Activated T-helper 2 cell treated with anti-CD3 and anti-CD28 coated beads, Interferon-gamma antibody, Interleukin-2, Interleukin-4, amounts not matched to agents 10 μg/mL and 5 μg/mL and 100 μg/mL, durations not matched to agents 14 hours and 24 hours and 36 hours (primary cell): ENCODE measurements at regions not wholly inside any gene's neighbourhood (a gene's known extent, or its start where the extent isn't known, plus 50 kb on each side); places are given as distances from the start of the nearest gene placed in this dataset.
"Not testable (repeated sequence)": the region's sequence is repeated elsewhere in the genome, so short reads cannot be mapped to it uniquely, and the experiment has no call there.

Source experiments
- DNase-seq: peaks from one replicate; pipeline ENCODE4 v3.0.0; 2021; ENCODE audit warnings: low spot score
- H3K27ac Mint-ChIP-seq: one replicate; pipeline ENCODE4 v1.8.0; 2021; ENCODE audit warnings: mixed read lengths
- H3K27me3 Mint-ChIP-seq: one replicate; pipeline ENCODE4 v1.8.0; 2021; ENCODE audit warnings: low read depth, mixed read lengths
- H3K36me3 Mint-ChIP-seq: one replicate; pipeline ENCODE4 v1.8.0; 2021; ENCODE audit warnings: low read depth, mixed read lengths
- H3K4me1 Mint-ChIP-seq: one replicate; pipeline ENCODE4 v1.8.0; 2021; ENCODE audit warnings: low read depth, mixed read lengths
- H3K4me3 Mint-ChIP-seq: one replicate; pipeline ENCODE4 v1.8.0; 2021; ENCODE audit warnings: low read depth, mild to moderate bottlenecking, moderate library complexity, mixed read lengths
- H3K9me3 Mint-ChIP-seq: one replicate; pipeline ENCODE4 v1.8.0; 2021; ENCODE audit warnings: mixed read lengths
- intact Hi-C: fragments of 100-400 bp; cut with micrococcal nuclease; formaldehyde crosslinking; loops from one replicate; pipeline ENCODE4 v1.15.1; 2023

DNA sequence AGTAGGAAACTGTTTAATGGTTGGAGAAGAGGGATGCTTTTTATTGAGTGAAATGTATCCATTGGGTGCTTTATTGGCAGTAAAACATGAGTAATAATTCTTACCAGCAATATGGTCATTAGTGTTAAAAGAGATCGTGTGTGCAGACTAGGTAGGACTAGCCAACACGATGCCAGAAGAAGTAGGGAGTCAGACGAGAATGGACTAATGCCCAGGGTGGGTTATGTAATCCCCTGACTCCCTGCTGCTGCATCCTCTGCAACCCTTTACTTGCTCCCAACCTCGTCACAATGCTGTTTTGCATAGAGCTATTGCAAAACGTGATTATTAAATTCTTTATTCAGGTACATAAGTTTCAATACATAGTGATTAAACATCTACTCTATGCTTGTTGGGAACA lies 1213.7 kb downstream of the GATA3 start:
- Mint-ChIP-seq H3K4me1 (no peaks in the 10 kb centered on the region), H3K27me3 (peaks cover 35% of the 10 kb centered on the region), H3K4me3 (no peak overlapping the region), H3K27ac (no peak overlapping the region), H3K9me3 (no peaks in the 10 kb centered on the region), H3K36me3 (no peaks in the 10 kb centered on the region)
- intact Hi-C loops = no loop called here
- no peak for DNase-seq

DNA sequence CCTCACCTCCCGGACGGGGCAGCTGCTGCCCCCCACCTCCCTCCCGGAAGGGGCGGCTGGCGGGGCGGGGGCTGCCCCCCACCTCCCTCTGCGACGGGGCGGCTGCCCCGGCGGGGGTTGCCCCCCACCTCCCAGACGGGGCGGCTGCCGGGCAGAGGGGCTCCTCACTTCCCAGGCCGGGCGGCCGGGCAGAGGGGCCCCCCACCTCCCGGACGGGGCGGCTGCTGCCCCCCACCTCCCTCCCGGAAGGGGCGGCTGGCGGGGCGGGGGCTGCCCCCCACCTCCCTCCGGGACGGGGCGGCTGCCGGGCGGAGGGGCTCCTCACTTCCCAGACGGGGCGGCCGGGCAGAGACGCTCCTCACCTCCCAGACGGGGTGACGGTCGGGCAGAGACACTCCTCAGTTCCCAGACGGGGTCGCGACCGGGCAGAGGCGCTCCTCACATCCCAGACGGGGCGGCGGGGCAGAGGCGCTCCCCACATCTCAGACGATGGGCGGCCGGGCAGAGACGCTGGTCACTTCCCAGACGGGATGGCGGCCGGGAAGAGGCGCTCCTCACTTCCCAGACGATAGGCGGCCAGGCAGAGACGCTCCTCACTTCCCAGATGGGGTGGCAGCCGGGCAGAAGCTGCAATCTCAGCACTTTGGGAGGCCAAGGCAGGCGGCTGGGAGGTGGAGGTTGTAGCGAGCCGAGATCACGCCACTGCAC lies 1218.8 kb downstream of the GATA3 start:
- H3K36me3 Mint-ChIP-seq, H3K4me1 Mint-ChIP-seq, H3K9me3 Mint-ChIP-seq, intact Hi-C loops, DNase-seq, H3K4me3 Mint-ChIP-seq, H3K27ac Mint-ChIP-seq: not testable (repeated sequence)
- peaks cover 35% of the 10 kb centered on the region for H3K27me3 Mint-ChIP-seq

DNA sequence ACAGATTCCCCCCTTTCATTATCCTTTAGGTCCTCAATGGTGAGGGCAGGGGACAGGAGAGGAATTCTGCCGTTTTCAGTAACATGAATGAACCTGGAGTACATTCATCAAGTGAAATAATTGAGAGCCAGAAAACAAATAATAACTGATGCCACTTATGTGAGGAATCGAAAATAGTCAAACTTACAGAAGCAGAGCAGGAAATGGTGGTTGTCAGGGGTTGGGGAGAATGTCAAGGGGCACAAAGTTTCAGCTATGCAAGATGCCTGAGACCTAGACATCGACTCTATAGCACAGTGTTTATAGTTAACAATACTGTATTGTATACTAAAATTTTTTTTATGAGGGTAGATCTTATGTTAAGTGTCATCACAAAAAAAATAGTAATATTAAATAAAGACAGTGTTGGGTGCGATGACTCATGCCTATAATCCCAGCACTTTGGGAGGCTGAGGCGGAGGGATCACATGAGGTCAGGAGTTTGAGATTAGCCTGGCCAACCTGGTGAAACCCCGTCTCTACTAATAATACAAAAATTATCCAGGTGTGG lies 1219.8 kb downstream of the GATA3 start:
- no peak overlapping the region for H3K4me3 Mint-ChIP-seq
- no peaks in the 10 kb centered on the region for H3K36me3 Mint-ChIP-seq
- no peak overlapping the region for H3K27ac Mint-ChIP-seq
- intact Hi-C loops = no loop called here
- H3K9me3 Mint-ChIP-seq = no peaks in the 10 kb centered on the region
- peaks cover 29% of the 10 kb centered on the region for H3K27me3 Mint-ChIP-seq
- H3K4me1 Mint-ChIP-seq = peaks cover 4% of the 10 kb centered on the region
- no peak for DNase-seq

DNA sequence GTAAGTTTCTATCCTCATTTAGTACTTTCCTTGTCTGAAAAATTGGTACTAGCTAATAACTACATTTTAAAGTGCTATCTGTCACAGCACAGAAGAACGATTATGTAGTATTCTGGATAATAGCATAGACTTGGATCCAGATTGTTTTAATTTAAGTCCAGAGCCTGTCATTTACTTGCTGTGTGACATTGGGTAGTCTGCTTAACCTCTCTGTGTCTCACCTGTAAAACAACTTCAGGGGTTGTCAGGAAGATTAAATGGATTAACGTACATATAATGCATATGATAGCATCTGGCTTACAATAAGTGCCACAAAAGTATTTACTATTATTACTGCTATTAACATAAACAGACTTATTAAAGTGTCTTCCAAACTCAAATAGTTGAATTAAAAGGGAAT lies 1221.4 kb downstream of the GATA3 start:
- Mint-ChIP-seq H3K4me1 (peaks cover 7% of the 10 kb centered on the region), H3K4me3 (no peak overlapping the region), H3K36me3 (no peaks in the 10 kb centered on the region), H3K27ac (no peak overlapping the region), H3K9me3 (no peaks in the 10 kb centered on the region), H3K27me3 (peaks cover 21% of the 10 kb centered on the region)
- intact Hi-C loops = no loop called here
- no peak for DNase-seq

DNA sequence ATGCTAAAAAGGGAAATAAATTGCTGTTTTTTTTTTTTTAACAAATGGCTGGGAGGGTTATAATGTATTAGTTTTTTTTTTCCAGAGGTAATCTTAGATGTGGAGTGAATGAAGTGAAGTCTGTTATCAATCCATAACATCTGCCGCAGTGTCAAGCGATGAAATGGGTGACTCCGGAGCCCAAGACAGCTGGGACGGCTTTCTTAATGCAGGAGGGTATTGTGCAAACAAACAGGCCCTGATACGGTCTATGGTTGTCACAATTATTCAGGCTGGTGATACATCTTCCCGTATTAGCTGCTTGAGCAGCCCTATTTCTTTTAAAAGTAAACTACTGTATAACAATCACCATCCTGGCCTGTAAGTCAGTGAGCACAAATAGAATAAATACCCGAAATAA lies 1231.2 kb downstream of the GATA3 start:
- Mint-ChIP-seq H3K4me3 (no peak overlapping the region), H3K4me1 (peaks cover 5% of the 10 kb centered on the region), H3K9me3 (no peaks in the 10 kb centered on the region), H3K27ac (no peak overlapping the region), H3K27me3 (peaks cover 4% of the 10 kb centered on the region), H3K36me3 (no peaks in the 10 kb centered on the region)
- intact Hi-C loops = no loop called here
- no peak for DNase-seq

DNA sequence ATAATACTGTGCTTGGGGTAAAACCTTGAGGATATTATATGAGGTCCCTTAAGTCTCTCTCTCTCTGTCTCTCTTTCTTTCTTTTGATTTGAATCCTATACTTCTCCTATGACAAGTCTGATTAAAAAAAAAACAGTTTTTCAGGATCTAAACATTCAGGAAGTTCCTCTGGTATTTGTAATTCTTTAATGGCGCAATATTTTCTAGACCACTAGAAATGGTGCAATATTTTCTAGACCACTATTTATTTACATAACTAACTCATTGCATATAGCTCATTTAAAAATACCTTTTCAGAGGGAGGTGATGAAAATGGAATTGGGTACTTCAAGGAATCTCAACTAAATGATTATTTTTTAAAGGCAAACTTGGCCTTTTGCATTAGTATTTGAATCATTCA lies 1235.3 kb downstream of the GATA3 start:
- no peak for DNase-seq
- Mint-ChIP-seq H3K4me1 (peaks cover 13% of the 10 kb centered on the region), H3K27ac (no peak overlapping the region), H3K9me3 (no peaks in the 10 kb centered on the region), H3K27me3 (peaks cover 6% of the 10 kb centered on the region), H3K4me3 (no peak overlapping the region), H3K36me3 (no peaks in the 10 kb centered on the region)
- intact Hi-C loops = loop anchor here (10.0 kb wide), 4 partner anchors 265 to 1045 kb away; no protein-coding TSS in a partner anchor

DNA sequence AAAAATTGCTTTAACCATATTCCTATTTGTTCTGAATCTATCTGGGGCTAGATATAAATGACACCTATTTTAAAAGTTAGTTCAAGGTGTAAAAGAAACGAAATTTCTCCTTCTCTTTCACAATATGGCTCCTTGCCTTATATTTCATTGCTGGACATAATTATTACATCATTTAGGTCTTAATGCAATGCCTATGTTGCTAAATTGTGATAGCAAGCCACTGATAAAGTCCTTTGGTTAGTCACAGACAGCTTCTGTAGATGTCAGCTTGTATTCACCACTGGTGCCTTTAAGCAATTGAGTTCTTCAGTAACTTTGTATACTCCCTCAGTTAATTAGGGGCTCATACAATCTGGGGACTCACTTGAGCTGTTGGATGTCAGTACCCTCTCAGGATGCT lies 1236.6 kb downstream of the GATA3 start:
- peaks cover 24% of the 10 kb centered on the region for H3K4me1 Mint-ChIP-seq
- no peak overlapping the region for H3K4me3 Mint-ChIP-seq
- peaks cover 6% of the 10 kb centered on the region for H3K27me3 Mint-ChIP-seq
- no peaks in the 10 kb centered on the region for H3K36me3 Mint-ChIP-seq
- peaks cover 6% of the 10 kb centered on the region for H3K9me3 Mint-ChIP-seq
- DNase-seq = no peak
- H3K27ac Mint-ChIP-seq = no peak overlapping the region
- intact Hi-C loops = loop anchor here (10.0 kb wide), 4 partner anchors 266 to 1046 kb away; no protein-coding TSS in a partner anchor

DNA sequence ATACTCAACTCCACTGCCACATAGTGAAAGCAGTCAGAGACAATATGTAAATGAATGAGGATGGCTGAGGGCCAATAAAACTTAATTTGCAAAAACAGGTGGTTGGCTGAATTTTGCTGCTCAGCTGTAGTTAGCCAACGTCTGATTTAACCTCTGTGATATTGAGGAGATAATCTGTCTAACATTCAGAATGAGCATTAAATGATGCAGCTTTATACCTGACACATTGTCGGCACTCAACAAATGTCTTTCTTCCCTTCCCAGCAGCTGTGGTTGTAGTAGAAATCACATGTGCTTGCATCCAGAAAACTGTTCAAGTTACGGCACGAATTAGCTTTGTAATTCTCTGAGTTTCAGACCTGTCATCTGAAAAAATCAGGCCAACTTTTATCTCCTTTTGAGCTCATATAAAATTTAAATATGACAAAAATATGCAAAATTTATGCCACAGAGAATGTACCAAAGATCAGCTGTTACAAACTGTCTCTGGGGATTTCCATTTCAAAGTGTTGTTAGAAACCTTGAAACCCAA lies 1239.7 kb downstream of the GATA3 start:
- peaks cover 2% of the 10 kb centered on the region for H3K27me3 Mint-ChIP-seq
- peak overlapping the region; percentile 71 for H3K27ac Mint-ChIP-seq

DNA sequence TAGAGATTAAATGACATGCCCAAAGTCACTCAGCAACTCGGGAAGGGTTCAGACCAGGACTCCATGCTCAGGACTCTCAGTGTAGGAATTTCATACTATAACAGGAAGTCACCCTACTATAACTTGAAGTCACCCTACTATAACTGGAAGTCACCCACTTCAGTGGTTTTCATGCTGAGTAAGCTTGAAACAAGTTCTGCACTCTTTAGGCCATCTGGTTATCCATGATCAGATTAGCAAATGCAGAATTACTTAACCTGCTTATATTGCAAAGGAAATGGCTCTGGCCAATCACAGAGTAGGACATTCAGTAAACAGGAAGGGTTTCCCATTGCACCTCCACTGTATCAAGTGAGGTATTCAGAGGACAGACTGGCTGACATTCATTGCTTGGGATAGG lies 1240.4 kb downstream of the GATA3 start:
- Mint-ChIP-seq H3K27ac (peak overlapping the region; percentile 71), H3K36me3 (no peaks in the 10 kb centered on the region), H3K9me3 (peaks cover 6% of the 10 kb centered on the region), H3K4me1 (peaks cover 27% of the 10 kb centered on the region), H3K4me3 (no peak overlapping the region), H3K27me3 (peaks cover 2% of the 10 kb centered on the region)
- DNase-seq = no peak
- intact Hi-C loops = loop anchor here (1.0 to 10.0 kb wide), 9 partner anchors 66 to 1164 kb away; no protein-coding TSS in a partner anchor

More for the DNA sequence above, 1239.7 kb downstream of the GATA3 start:
- no peak overlapping the region for H3K4me3 Mint-ChIP-seq
- intact Hi-C loops = loop anchor here (2.0 to 10.0 kb wide), 7 partner anchors 269 to 1163 kb away; no protein-coding TSS in a partner anchor
- DNase-seq = no peak
- H3K4me1 Mint-ChIP-seq = peaks cover 27% of the 10 kb centered on the region
- H3K36me3 Mint-ChIP-seq = no peaks in the 10 kb centered on the region
- peaks cover 6% of the 10 kb centered on the region for H3K9me3 Mint-ChIP-seq

DNA sequence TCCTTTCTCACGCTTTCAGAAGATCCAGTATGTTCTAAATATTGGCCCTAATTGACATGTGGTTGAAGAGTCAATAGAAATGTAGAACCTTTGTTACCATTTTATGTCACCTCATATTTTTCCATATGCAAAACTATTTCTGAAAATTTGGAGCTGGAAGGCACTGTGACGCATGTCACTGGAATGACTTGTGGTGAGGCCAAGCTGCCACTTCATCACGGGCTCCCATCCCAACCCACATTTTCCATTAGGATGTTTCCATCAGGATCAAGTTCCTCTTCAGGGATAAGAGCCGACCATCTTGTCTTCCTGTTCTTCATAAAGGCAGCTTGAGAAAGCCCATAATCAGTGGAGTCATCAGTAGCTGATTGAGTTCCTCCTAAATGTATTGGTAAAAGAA lies 1241.7 kb downstream of the GATA3 start:
- Mint-ChIP-seq H3K27ac (no peak overlapping the region), H3K27me3 (no peaks in the 10 kb centered on the region), H3K4me3 (no peak overlapping the region), H3K36me3 (no peaks in the 10 kb centered on the region), H3K4me1 (peaks cover 28% of the 10 kb centered on the region), H3K9me3 (peaks cover 6% of the 10 kb centered on the region)
- intact Hi-C loops = loop anchor here (5.0 to 10.0 kb wide), 5 partner anchors 204 to 1051 kb away; no protein-coding TSS in a partner anchor
- no peak for DNase-seq

DNA sequence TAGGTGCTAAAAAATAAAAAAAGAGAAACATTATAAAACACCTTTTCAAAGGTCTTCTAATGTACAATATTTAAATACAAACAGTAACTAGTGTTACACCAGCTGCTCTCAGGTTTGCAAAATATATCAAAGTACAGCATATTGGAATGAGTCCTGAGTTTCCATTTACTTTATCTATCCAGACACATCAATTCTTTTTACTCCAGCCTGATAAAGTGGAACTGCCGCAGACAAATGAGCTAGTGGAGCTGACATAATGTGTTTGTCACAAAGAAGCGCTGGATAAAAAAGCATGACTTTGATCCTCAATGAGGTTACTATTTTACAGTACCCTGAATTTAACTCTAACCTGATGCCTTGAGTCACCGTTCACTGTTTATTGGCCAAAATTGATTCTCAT lies 1243.1 kb downstream of the GATA3 start:
- H3K27me3 Mint-ChIP-seq = no peaks in the 10 kb centered on the region
- peaks cover 31% of the 10 kb centered on the region for H3K4me1 Mint-ChIP-seq
- no peaks in the 10 kb centered on the region for H3K36me3 Mint-ChIP-seq
- H3K9me3 Mint-ChIP-seq = peaks cover 6% of the 10 kb centered on the region
- no peak overlapping the region for H3K27ac Mint-ChIP-seq
- no peak for DNase-seq
- intact Hi-C loops = loop anchor here (5.0 to 10.0 kb wide), 5 partner anchors 205 to 1053 kb away; no protein-coding TSS in a partner anchor
- H3K4me3 Mint-ChIP-seq = no peak overlapping the region

DNA sequence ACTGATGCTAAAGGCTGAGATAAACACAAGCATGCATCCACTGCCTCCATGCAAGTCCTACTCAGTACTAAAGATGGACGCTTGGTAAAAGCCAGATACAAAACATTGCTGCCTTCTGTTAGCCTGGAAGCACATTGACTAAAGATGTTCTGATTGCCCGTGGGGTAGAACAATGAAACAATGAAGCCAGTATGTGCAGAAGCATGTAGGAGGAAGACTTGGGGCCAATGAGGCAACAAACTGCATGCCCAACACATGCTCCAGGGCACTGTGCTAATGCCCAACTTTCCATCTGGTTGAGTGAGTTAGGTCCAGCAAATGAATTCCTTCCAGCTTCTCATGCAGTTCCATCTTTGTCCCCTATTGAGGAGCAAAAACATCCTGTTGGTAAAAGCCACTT lies 1245.5 kb downstream of the GATA3 start:
- intact Hi-C loops = loop anchor here (5.0 to 10.0 kb wide), 8 partner anchors 93 to 1515 kb away; partner anchors contain the start of genes ATP5F1C and KIN
- Mint-ChIP-seq H3K27ac (no peak overlapping the region), H3K9me3 (peaks cover 6% of the 10 kb centered on the region), H3K4me1 (peaks cover 19% of the 10 kb centered on the region), H3K27me3 (peaks cover 3% of the 10 kb centered on the region), H3K4me3 (no peak overlapping the region), H3K36me3 (no peaks in the 10 kb centered on the region)
- DNase-seq = no peak

DNA sequence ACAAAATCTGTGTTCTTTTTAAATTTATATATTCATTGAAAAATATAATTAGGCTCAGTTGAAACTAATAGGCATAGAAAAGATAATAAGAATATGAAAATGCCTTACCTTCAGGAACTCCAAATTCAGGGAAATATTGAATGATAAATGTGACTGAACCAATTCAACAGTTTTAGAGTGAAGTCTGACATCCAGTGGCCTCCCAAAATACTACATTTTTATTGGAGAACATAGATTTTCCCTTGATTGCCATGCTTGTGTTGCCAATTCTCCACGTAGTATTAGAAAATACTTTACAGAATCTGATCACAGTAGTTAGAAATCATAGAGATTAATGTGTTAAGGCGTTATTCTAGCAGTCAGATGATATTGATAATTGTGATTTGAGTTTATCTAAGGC lies 1246.7 kb downstream of the GATA3 start:
- intact Hi-C loops = loop anchor here (5.0 to 10.0 kb wide), 3 partner anchors 94 to 1516 kb away; partner anchors contain the start of genes ATP5F1C and KIN
- H3K9me3 Mint-ChIP-seq = no peaks in the 10 kb centered on the region
- H3K36me3 Mint-ChIP-seq = no peaks in the 10 kb centered on the region
- H3K4me3 Mint-ChIP-seq = no peak overlapping the region
- no peak overlapping the region for H3K27ac Mint-ChIP-seq
- no peak for DNase-seq
- H3K27me3 Mint-ChIP-seq = peaks cover 3% of the 10 kb centered on the region
- H3K4me1 Mint-ChIP-seq = peaks cover 10% of the 10 kb centered on the region
